ENCODE measurements at regions not wholly inside any gene's neighbourhood (a gene's known extent, or its start where the extent isn't known, plus 50 kb on each side); places are given as distances from the start of the nearest gene placed in this dataset.

DNA sequence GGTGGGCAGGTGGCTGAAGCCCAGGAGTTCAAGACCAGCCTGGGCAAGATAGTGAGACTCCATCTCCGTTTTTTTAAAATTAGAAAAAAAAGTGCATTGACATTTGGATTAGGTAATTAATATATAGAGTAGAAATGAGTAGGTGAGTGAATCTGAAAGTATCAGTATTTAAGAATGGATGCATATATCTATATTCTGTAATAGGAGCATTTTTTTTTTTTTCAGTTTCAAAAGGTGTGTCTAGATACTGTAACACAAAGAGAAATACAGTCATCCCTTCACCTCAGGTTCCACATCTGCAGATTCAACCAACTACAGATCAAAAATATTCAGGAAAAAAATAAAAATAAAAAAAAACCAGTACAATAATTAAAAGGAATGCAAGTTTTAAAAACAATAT lies 50.8 kb downstream of the RBM27 start:
- Histone ChIP-seq H3K27me3 (replicated peaks; ENCODE audit: control insufficient read depth, insufficient read depth, low read length, poor library complexity, severe bottlenecking) (no peaks in the 10 kb centered on the region), H3K36me3 (ENCODE audit: control insufficient read depth, insufficient read depth, low read length) (peaks cover 29% of the 10 kb centered on the region), H3K4me3 (ENCODE audit: insufficient read depth, low read depth, low read length, poor library complexity, severe bottlenecking) (no peak overlapping the region), H3K27ac (ENCODE audit: insufficient read depth, low read length, poor library complexity, severe bottlenecking) (no peak overlapping the region), H3K9me3 (ENCODE audit: control insufficient read depth, low read length) (no peaks in the 10 kb centered on the region), H3K4me1 (ENCODE audit: control insufficient read depth, insufficient read depth, low read length, poor library complexity, severe bottlenecking) (no peaks in the 10 kb centered on the region)
- no peak for DNase-seq

DNA sequence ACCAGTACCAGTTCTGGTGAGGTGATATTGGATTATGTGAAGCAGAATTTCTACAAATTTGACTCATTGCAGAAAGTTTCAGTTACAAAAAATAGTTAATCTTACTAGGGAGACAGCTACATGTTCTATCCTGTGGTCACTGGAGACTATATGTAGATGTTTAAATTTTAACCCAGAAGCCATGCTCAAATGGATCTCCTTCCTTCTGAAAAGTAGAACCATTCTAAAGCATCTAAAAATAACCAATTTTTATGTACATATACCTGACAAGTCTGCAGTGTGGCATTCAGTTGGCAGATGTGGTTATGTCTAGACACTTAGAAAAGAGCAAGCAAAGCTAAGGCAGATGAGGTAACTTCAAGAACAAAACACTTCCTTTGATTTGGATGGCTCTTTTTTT lies 65.5 kb upstream of the POU4F3 start:
- no peak overlapping the region for H3K27ac ChIP-seq (ENCODE audit: insufficient read depth, low read length, poor library complexity, severe bottlenecking)
- H3K36me3 ChIP-seq (ENCODE audit: control insufficient read depth, insufficient read depth, low read length), result peaks cover 65% of the 10 kb centered on the region
- H3K27me3 ChIP-seq (replicated peaks; ENCODE audit: control insufficient read depth, insufficient read depth, low read length, poor library complexity, severe bottlenecking), result no peaks in the 10 kb centered on the region
- H3K9me3 ChIP-seq (ENCODE audit: control insufficient read depth, low read length), result no peaks in the 10 kb centered on the region
- no peak overlapping the region for H3K4me3 ChIP-seq (ENCODE audit: insufficient read depth, low read depth, low read length, poor library complexity, severe bottlenecking)
- no peaks in the 10 kb centered on the region for H3K4me1 ChIP-seq (ENCODE audit: control insufficient read depth, insufficient read depth, low read length, poor library complexity, severe bottlenecking)
- no peak for DNase-seq

DNA sequence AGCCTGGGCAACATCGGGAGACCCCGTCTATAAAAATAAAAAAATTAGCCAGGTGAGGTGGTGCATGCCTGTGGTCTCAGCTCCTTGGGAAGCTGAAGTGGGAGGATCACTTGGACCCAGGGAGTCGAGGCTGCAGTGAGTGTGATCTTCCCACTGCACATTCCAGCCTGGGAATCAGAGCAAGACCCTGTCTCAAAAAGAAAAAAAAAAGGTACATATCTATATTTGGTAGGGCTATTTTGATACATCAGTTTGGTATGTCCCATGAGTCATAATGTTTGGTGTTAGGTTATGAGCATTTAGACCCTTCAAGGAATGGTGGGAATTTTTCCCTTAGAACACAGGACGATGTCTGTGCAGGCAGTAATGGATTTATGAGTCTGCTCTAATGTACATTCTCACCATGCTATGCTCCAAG lies 55.3 kb upstream of the POU4F3 start:
- H3K4me3 ChIP-seq (ENCODE audit: insufficient read depth, low read depth, low read length, poor library complexity, severe bottlenecking), result no peak overlapping the region
- H3K27ac ChIP-seq (ENCODE audit: insufficient read depth, low read length, poor library complexity, severe bottlenecking), result no peak overlapping the region
- H3K9me3 ChIP-seq (ENCODE audit: control insufficient read depth, low read length), result no peaks in the 10 kb centered on the region
- no peaks in the 10 kb centered on the region for H3K4me1 ChIP-seq (ENCODE audit: control insufficient read depth, insufficient read depth, low read length, poor library complexity, severe bottlenecking)
- H3K27me3 ChIP-seq (replicated peaks; ENCODE audit: control insufficient read depth, insufficient read depth, low read length, poor library complexity, severe bottlenecking), result no peaks in the 10 kb centered on the region
- H3K36me3 ChIP-seq (ENCODE audit: control insufficient read depth, insufficient read depth, low read length), result peaks cover 61% of the 10 kb centered on the region
- no peak for DNase-seq

DNA sequence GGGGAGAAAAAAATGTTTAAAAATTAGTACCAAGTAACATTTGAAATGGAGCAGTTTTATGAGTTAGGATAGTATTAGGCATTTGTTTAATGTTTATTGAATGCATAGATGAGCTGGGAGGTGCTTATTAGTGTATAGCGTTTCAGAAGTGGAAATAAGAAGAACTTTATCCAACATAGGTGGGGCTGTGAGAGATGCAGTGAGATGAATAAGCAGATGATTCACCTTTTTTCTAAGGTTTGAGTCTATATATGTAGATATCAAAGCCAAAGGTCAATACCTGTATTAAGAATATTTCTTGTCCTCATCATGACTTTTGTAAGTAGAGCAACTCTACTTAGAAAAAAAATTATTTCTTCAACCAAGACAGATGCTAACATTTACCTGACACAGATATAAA lies 54.6 kb upstream of the POU4F3 start:
- H3K36me3 ChIP-seq (ENCODE audit: control insufficient read depth, insufficient read depth, low read length), result peaks cover 63% of the 10 kb centered on the region
- no peak overlapping the region for H3K4me3 ChIP-seq (ENCODE audit: insufficient read depth, low read depth, low read length, poor library complexity, severe bottlenecking)
- H3K27ac ChIP-seq (ENCODE audit: insufficient read depth, low read length, poor library complexity, severe bottlenecking), result no peak overlapping the region
- H3K4me1 ChIP-seq (ENCODE audit: control insufficient read depth, insufficient read depth, low read length, poor library complexity, severe bottlenecking), result no peaks in the 10 kb centered on the region
- H3K27me3 ChIP-seq (replicated peaks; ENCODE audit: control insufficient read depth, insufficient read depth, low read length, poor library complexity, severe bottlenecking), result no peaks in the 10 kb centered on the region
- no peaks in the 10 kb centered on the region for H3K9me3 ChIP-seq (ENCODE audit: control insufficient read depth, low read length)
- no peak for DNase-seq
